SHP77 (cell line): ENCODE measurements at regions not wholly inside any gene's neighbourhood (a gene's known extent, or its start where the extent isn't known, plus 50 kb on each side); places are given as distances from the start of the nearest gene placed in this dataset.
A peak's percentile ranks its signal among the peaks of the same experiment; 100 is the strongest.

ENCODE experiments used
- DNase-seq, 2 experiments: peaks; one replicate each; lab custom pipeline; 2025; lab: John Stamatoyannopoulos, UW

GRCh38 chr13:103799028-103799427, 732.8 kb upstream of the SLC10A2 start:
- peak in 1 of 2 experiments; percentile 55 for DNase-seq

GRCh38 chr13:103795892-103796478, 729.8 kb upstream of the SLC10A2 start:
- no peak for DNase-seq

- DNase-seq: no peak
Measured at GRCh38 chr13:103794526-103794925, 728.3 kb upstream of the SLC10A2 start.

- DNase-seq: no peak
Measured at GRCh38 chr13:103788061-103788652, 721.9 kb upstream of the SLC10A2 start.

- DNase-seq: peak; percentile 5 to 26
Measured at GRCh38 chr13:103772576-103772975, 706.4 kb upstream of the SLC10A2 start.

GRCh38 chr13:103762523-103762922, 696.3 kb upstream of the SLC10A2 start:
- no peak for DNase-seq

- no peak for DNase-seq
Measured at GRCh38 chr13:103759361-103759760, 693.1 kb upstream of the SLC10A2 start.

- DNase-seq: no peak
Measured at GRCh38 chr13:103758222-103758621, 692.0 kb upstream of the SLC10A2 start.

GRCh38 chr13:103757361-103757760, 691.1 kb upstream of the SLC10A2 start:
- no peak for DNase-seq

GRCh38 chr13:103754783-103755182, 688.6 kb upstream of the SLC10A2 start:
- DNase-seq: no peak

- no peak for DNase-seq
Measured at GRCh38 chr13:103734837-103735236, 668.6 kb upstream of the SLC10A2 start.

GRCh38 chr13:103731959-103732358, 665.7 kb upstream of the SLC10A2 start:
- DNase-seq: no peak

- DNase-seq: no peak
Measured at GRCh38 chr13:103730407-103730806, 664.2 kb upstream of the SLC10A2 start.

GRCh38 chr13:103726808-103727207, 660.6 kb upstream of the SLC10A2 start:
- DNase-seq: no peak

- DNase-seq: no peak
Measured at GRCh38 chr13:103716718-103717117, 650.5 kb upstream of the SLC10A2 start.

- no peak for DNase-seq
Measured at GRCh38 chr13:103715335-103715734, 649.1 kb upstream of the SLC10A2 start.

GRCh38 chr13:103703246-103703645, 637.0 kb upstream of the SLC10A2 start:
- no peak for DNase-seq

GRCh38 chr13:103698000-103698399, 631.8 kb upstream of the SLC10A2 start:
- DNase-seq: no peak

GRCh38 chr13:103695320-103695719, 629.1 kb upstream of the SLC10A2 start:
- no peak for DNase-seq

GRCh38 chr13:103694471-103694870, 628.3 kb upstream of the SLC10A2 start:
- peak; percentile 38 to 51 for DNase-seq

- DNase-seq: peak in 1 of 2 experiments; percentile 9
Measured at GRCh38 chr13:103694033-103694432, 627.8 kb upstream of the SLC10A2 start.

GRCh38 chr13:103692442-103692841, 626.2 kb upstream of the SLC10A2 start:
- no peak for DNase-seq

- no peak for DNase-seq
Measured at GRCh38 chr13:103676329-103676728, 610.1 kb upstream of the SLC10A2 start.

- DNase-seq: no peak
Measured at GRCh38 chr13:103671547-103671946, 605.3 kb upstream of the SLC10A2 start.
